Nephron (organoid): ENCODE measurements at regions not wholly inside any gene's neighbourhood (a gene's known extent, or its start where the extent isn't known, plus 50 kb on each side); places are given as distances from the start of the nearest gene placed in this dataset.

Experiments
- H3K27ac Mint-ChIP-seq, 3 experiments: 2 replicates each; pipeline ENCODE4 v1.8.0; 2020; ENCODE audit warnings: mixed read lengths in 3 of 3, mild to moderate bottlenecking in 2 of 3, moderate library complexity in 1 of 3
- H3K27me3 Mint-ChIP-seq: 2 replicates; pipeline ENCODE4 v1.8.0; 2021; ENCODE audit warnings: low read depth, mild to moderate bottlenecking, moderate library complexity, mixed read lengths
- H3K36me3 Mint-ChIP-seq: 2 replicates; pipeline ENCODE4 v1.8.0; 2020; ENCODE audit warnings: low read depth, mixed read lengths
- H3K4me1 Mint-ChIP-seq: 2 replicates; pipeline ENCODE4 v1.8.0; 2020; ENCODE audit warnings: mixed read lengths
- H3K4me3 Mint-ChIP-seq, 3 experiments: 2 replicates each; pipeline ENCODE4 v1.8.0; 2020; ENCODE audit warnings: mild to moderate bottlenecking in 3 of 3, mixed read lengths in 3 of 3, moderate library complexity in 2 of 3
- H3K9me3 Mint-ChIP-seq: 2 replicates; pipeline ENCODE4 v1.8.0; 2020; ENCODE audit warnings: mixed read lengths
- CTCF ChIP-seq, 3 experiments: fragments of 200-600 bp; sonication (generic); IDR thresholded peaks; one replicate each; pipeline ENCODE4 v1.5.0; 2021; ENCODE audit warnings: antibody characterized with exemption in 3 of 3; ENCODE audit not compliant: unreplicated experiment in 3 of 3

- peaks cover 23% of the 10 kb centered on the region for H3K9me3 Mint-ChIP-seq
- H3K27ac Mint-ChIP-seq, result no peak overlapping the region
- no peaks in the 10 kb centered on the region for H3K27me3 Mint-ChIP-seq
- H3K4me3 Mint-ChIP-seq, result no peak overlapping the region
- no peaks in the 10 kb centered on the region for H3K4me1 Mint-ChIP-seq
- no peaks in the 10 kb centered on the region for H3K36me3 Mint-ChIP-seq
- no peak for TF ChIP-seq CTCF (IDR thresholded peaks at IDR 0.05; ENCODE audit: unreplicated experiment in 3 of 3)
These were observed 176.0 kb upstream of the SPRY2 start for GRCh38 chr13:80516818-80517348.

GRCh38 chr13:80515296-80515695, 174.4 kb upstream of the SPRY2 start:
- Mint-ChIP-seq H3K27ac (no peak overlapping the region), H3K4me1 (no peaks in the 10 kb centered on the region), H3K9me3 (peaks cover 15% of the 10 kb centered on the region), H3K4me3 (no peak overlapping the region), H3K36me3 (no peaks in the 10 kb centered on the region), H3K27me3 (no peaks in the 10 kb centered on the region)
- no peak for TF ChIP-seq CTCF (IDR thresholded peaks at IDR 0.05; ENCODE audit: unreplicated experiment in 3 of 3)

- H3K36me3 Mint-ChIP-seq, result no peaks in the 10 kb centered on the region
- H3K4me1 Mint-ChIP-seq, result no peaks in the 10 kb centered on the region
- no peak overlapping the region for H3K4me3 Mint-ChIP-seq
- no peak overlapping the region for H3K27ac Mint-ChIP-seq
- H3K27me3 Mint-ChIP-seq, result no peaks in the 10 kb centered on the region
- peaks cover 5% of the 10 kb centered on the region for H3K9me3 Mint-ChIP-seq
- no peak for TF ChIP-seq CTCF (IDR thresholded peaks at IDR 0.05; ENCODE audit: unreplicated experiment in 3 of 3)
These were observed 172.3 kb upstream of the SPRY2 start for GRCh38 chr13:80513196-80513595.

GRCh38 chr13:80510686-80511085, 169.8 kb upstream of the SPRY2 start:
- H3K9me3 Mint-ChIP-seq, result peaks cover 12% of the 10 kb centered on the region
- no peak for TF ChIP-seq CTCF (IDR thresholded peaks at IDR 0.05; ENCODE audit: unreplicated experiment in 3 of 3)
- H3K4me1 Mint-ChIP-seq, result no peaks in the 10 kb centered on the region
- no peak overlapping the region for H3K27ac Mint-ChIP-seq
- no peaks in the 10 kb centered on the region for H3K27me3 Mint-ChIP-seq
- H3K4me3 Mint-ChIP-seq, result no peak overlapping the region
- H3K36me3 Mint-ChIP-seq, result peaks cover 3% of the 10 kb centered on the region

- no peaks in the 10 kb centered on the region for H3K27me3 Mint-ChIP-seq
- no peaks in the 10 kb centered on the region for H3K4me1 Mint-ChIP-seq
- H3K27ac Mint-ChIP-seq, result no peak overlapping the region
- no peak overlapping the region for H3K4me3 Mint-ChIP-seq
- peaks cover 17% of the 10 kb centered on the region for H3K9me3 Mint-ChIP-seq
- TF ChIP-seq CTCF (IDR thresholded peaks at IDR 0.05; ENCODE audit: unreplicated experiment in 3 of 3), result no peak
- H3K36me3 Mint-ChIP-seq, result peaks cover 3% of the 10 kb centered on the region
These were observed 168.3 kb upstream of the SPRY2 start for GRCh38 chr13:80509264-80509663.

- H3K27me3 Mint-ChIP-seq, result no peaks in the 10 kb centered on the region
- no peak overlapping the region for H3K27ac Mint-ChIP-seq
- no peak overlapping the region for H3K4me3 Mint-ChIP-seq
- H3K9me3 Mint-ChIP-seq, result peaks cover 17% of the 10 kb centered on the region
- H3K36me3 Mint-ChIP-seq, result peaks cover 3% of the 10 kb centered on the region
- no peaks in the 10 kb centered on the region for H3K4me1 Mint-ChIP-seq
- no peak for TF ChIP-seq CTCF (IDR thresholded peaks at IDR 0.05; ENCODE audit: unreplicated experiment in 3 of 3)
These were observed 167.1 kb upstream of the SPRY2 start for GRCh38 chr13:80508031-80508430.
